T-cell (primary cell): ENCODE measurements at regions not wholly inside any gene's neighbourhood (a gene's known extent, or its start where the extent isn't known, plus 50 kb on each side); places are given as distances from the start of the nearest gene placed in this dataset.

Source experiments
- ATAC-seq, 4 experiments: fragments of 200-7000 bp in 3 of 4; fragments of 150-1000 bp in 1 of 4; cut with Tn5 transposase; replicated peaks in 1 of 4; 1 replicate in 3 of 4; 2 replicates in 1 of 4; pipeline ENCODE4 v1.10.0; 2021; ENCODE audit warnings: moderate library complexity in 3 of 4, mild to moderate bottlenecking in 2 of 4, moderate number of reproducible peaks in 1 of 4
- CTCF ChIA-PET, 2 donors: fragments of 300-600 bp; sonication (Branson Sonifier 250); formaldehyde crosslinking; loops; one replicate each; lab custom pipeline; 2022; ENCODE audit warnings: antibody characterized with exemption in 2 of 2; lab: Charles Lee
- POLR2A ChIA-PET, 2 donors: fragments of 300-600 bp; sonication (Branson Sonifier 250); formaldehyde crosslinking; loops; one replicate each; lab custom pipeline; 2022; ENCODE audit warnings: antibody characterized with exemption in 2 of 2; lab: Charles Lee
- DNase-seq, 35 experiments: peaks; one replicate each; pipeline versions ENCODE4 v3.0.0 to v3.0.0-alpha.2; 2013 to 2023
- H3K27ac ChIP-seq: one replicate; pipeline ENCODE4 v1.5.1; 2013; ENCODE audit warnings: low read length
- H3K27me3 ChIP-seq, 2 experiments: replicated peaks in 1 of 2; 1 replicate in 1 of 2; 2 replicates in 1 of 2; pipeline versions ENCODE4 v1.6.1 to v1.7.0; 2013; ENCODE audit warnings: low read length in 1 of 2, mixed read lengths in 1 of 2; ENCODE audit not compliant: control insufficient read depth in 2 of 2, insufficient read depth in 2 of 2; ENCODE audit errors: extremely low read depth in 1 of 2
- H3K36me3 ChIP-seq, 2 donors: 1 replicate in 1 of 2; 2 replicates in 1 of 2; pipeline versions ENCODE4 v1.6.1 to v1.7.0; 2013; ENCODE audit warnings: low read length in 1 of 2; ENCODE audit not compliant: control insufficient read depth in 2 of 2, insufficient read depth in 1 of 2; ENCODE audit errors: extremely low read depth in 1 of 2
- H3K4me1 ChIP-seq, 2 experiments: 1 replicate in 1 of 2; 2 replicates in 1 of 2; pipeline versions ENCODE4 v1.6.1 to v1.7.0; 2013; ENCODE audit warnings: low read length in 2 of 2, mixed read lengths in 1 of 2; ENCODE audit not compliant: insufficient read depth in 2 of 2, control insufficient read depth in 1 of 2; ENCODE audit errors: extremely low read depth in 1 of 2
- H3K4me3 ChIP-seq, 2 donors: 1 replicate in 1 of 2; 2 replicates in 1 of 2; pipeline versions ENCODE4 v1.5.1 to v1.7.0; 2013; ENCODE audit warnings: mild to moderate bottlenecking in 2 of 2, low read length in 1 of 2, moderate library complexity in 1 of 2; ENCODE audit not compliant: control insufficient read depth in 1 of 2; ENCODE audit errors: extremely low read depth in 1 of 2
- H3K9me3 ChIP-seq: 2 replicates; pipeline ENCODE4 v1.7.0; 2013
- H3K27ac Mint-ChIP-seq, 2 donors: one replicate each; pipeline ENCODE4 v1.8.0; 2020 to 2021; ENCODE audit warnings: mild to moderate bottlenecking in 2 of 2, mixed read lengths in 2 of 2
- H3K27me3 Mint-ChIP-seq, 2 donors: one replicate each; pipeline ENCODE4 v1.8.0; 2021 to 2022; ENCODE audit warnings: mixed read lengths in 2 of 2
- H3K36me3 Mint-ChIP-seq: one replicate; pipeline ENCODE4 v1.8.0; 2021; ENCODE audit warnings: mixed read lengths
- H3K4me1 Mint-ChIP-seq, 3 donors: one replicate each; pipeline ENCODE4 v1.8.0; 2020 to 2022; ENCODE audit warnings: mixed read lengths in 3 of 3, mild to moderate bottlenecking in 1 of 3
- H3K4me3 Mint-ChIP-seq, 3 donors: one replicate each; pipeline ENCODE4 v1.8.0; 2020 to 2022; ENCODE audit warnings: mild to moderate bottlenecking in 3 of 3, mixed read lengths in 3 of 3, moderate library complexity in 3 of 3
- H3K9me3 Mint-ChIP-seq, 3 donors: one replicate each; pipeline ENCODE4 v1.8.0; 2020 to 2022; ENCODE audit warnings: mixed read lengths in 3 of 3
- WGBS: methylation state at CpG from one replicate; pipeline ENCODE4 v1.1.5; 2013; ENCODE audit warnings: missing lambda C conversion rate; ENCODE audit not compliant: insufficient coverage; 5-methylcytosine and 5-hydroxymethylcytosine counted together

DNA sequence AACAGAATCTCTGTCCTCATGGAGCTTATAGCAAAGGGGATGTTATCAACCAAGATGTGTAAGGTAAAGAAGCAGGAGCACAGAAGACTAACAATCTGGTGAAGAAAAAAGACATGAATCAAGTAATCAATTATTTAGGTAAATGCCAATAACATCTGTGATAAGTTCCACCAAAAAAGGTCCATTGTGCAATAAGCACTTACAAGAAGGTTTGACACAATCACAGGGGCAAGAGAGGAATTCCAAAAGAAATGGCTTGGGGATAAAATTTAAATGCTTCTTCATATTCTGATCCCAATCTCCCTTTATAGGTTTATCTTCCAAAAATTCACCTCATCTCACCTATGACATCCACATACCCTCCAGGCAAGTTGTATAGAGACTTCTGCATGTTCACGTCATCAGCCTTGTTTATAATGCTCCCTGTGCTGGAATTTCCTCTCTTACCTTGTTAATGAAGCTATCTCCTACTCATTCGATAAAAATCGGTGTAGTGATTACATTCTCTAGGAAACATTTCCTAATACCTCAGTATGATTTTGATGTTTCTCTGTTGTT lies 53.6 kb upstream of the DPT start:
- no peaks in the 10 kb centered on the region for H3K4me1 Mint-ChIP-seq
- no peaks in the 10 kb centered on the region for H3K27me3 ChIP-seq
- H3K27ac ChIP-seq = no peak overlapping the region
- peaks cover 5 to 26% of the 10 kb centered on the region in 2 donors for H3K27me3 Mint-ChIP-seq
- H3K9me3 ChIP-seq = no peaks in the 10 kb centered on the region
- no peaks in the 10 kb centered on the region for H3K36me3 ChIP-seq
- H3K4me3 ChIP-seq = no peak overlapping the region
- no CpG with 5 or more reads among the region's 3 CpGs for WGBS
- ChIA-PET CTCF (no interaction called here), POLR2A (no interaction called here)
- H3K36me3 Mint-ChIP-seq = no peaks in the 10 kb centered on the region
- no peak overlapping the region for H3K4me3 Mint-ChIP-seq
- H3K4me1 ChIP-seq = no peaks in the 10 kb centered on the region
- H3K27ac Mint-ChIP-seq = no peak overlapping the region
- ATAC-seq = no peak
- H3K9me3 Mint-ChIP-seq = no peaks in the 10 kb centered on the region
- no peak for DNase-seq

GRCh38 chr1:168783458-168784210 lies 54.6 kb upstream of the DPT start:
- Mint-ChIP-seq H3K4me3 (no peak overlapping the region), H3K4me1 (no peaks in the 10 kb centered on the region), H3K27ac (no peak overlapping the region), H3K36me3 (no peaks in the 10 kb centered on the region), H3K9me3 (no peaks in the 10 kb centered on the region), H3K27me3 (peaks cover 5 to 26% of the 10 kb centered on the region in 2 donors)
- no peak overlapping the region for H3K27ac ChIP-seq
- WGBS = 100% methylated on average over 3 of the region's 4 CpGs
- H3K27me3 ChIP-seq = no peaks in the 10 kb centered on the region
- no peak overlapping the region for H3K4me3 ChIP-seq
- ChIA-PET POLR2A (no interaction called here), CTCF (interaction anchor here in 1 of 2 donors (0.6 kb wide), 1 partner anchor 22 kb away, joined by 6 read pairs; no protein-coding TSS in a partner anchor)
- no peaks in the 10 kb centered on the region for H3K9me3 ChIP-seq
- no peak for ATAC-seq
- H3K36me3 ChIP-seq = no peaks in the 10 kb centered on the region
- DNase-seq = no peak
- H3K4me1 ChIP-seq = no peaks in the 10 kb centered on the region

DNA sequence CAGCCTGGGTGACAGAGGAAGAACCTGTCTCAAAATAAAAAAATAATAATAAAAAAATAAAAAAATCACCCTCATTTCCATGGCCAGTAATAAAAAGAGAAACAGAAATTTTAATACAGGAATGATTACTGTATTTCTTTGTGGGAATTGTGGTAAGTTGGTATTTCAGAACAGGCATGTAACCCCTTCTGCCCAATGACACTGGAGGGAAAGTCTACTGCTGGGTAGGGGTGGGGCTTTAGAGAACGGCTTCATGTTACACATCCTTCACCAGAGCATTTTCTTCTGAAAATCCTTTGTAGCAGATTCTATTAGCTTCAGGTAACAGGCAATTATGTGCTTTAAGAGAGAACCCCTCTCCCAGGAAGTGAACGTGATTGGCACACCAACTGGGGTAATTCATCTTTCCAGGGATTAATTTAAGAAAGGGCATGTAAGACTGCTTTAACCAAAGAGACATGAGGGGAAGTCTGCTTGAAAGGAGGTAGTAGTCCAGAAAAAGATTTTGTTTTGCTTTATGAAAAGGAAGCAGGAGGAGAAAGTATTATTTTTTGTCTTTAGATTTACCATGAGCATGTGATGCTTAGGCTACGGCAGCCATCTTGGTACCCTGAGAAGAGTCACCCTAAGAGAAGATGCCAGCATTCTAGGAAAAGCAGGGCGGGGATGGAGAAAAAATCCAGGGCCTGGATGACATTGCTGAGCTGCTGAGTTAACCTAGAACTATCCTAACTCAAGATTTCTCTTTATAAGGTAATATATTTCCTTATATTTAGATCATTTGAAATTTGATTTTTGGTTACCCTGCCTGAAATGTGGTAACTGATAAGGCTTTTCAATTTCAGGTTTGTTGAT lies 57.7 kb upstream of the DPT start:
- Histone ChIP-seq H3K27me3 (no peaks in the 10 kb centered on the region), H3K27ac (no peak overlapping the region), H3K9me3 (no peaks in the 10 kb centered on the region), H3K36me3 (no peaks in the 10 kb centered on the region), H3K4me3 (no peak overlapping the region), H3K4me1 (no peaks in the 10 kb centered on the region)
- Mint-ChIP-seq H3K4me3 (no peak overlapping the region), H3K27ac (no peak overlapping the region), H3K4me1 (no peaks in the 10 kb centered on the region), H3K36me3 (no peaks in the 10 kb centered on the region), H3K27me3 (peaks cover 14 to 22% of the 10 kb centered on the region in 2 donors), H3K9me3 (no peaks in the 10 kb centered on the region)
- WGBS = 100% methylated on average over 1 of the region's 4 CpGs
- no peak for DNase-seq
- POLR2A ChIA-PET = no interaction called here
- no peak for ATAC-seq
- CTCF ChIA-PET = no interaction called here

GRCh38 chr1:168788258-168788657 lies 59.3 kb upstream of the DPT start:
- POLR2A ChIA-PET = no interaction called here
- Mint-ChIP-seq H3K36me3 (no peaks in the 10 kb centered on the region), H3K27me3 (peaks cover 14 to 23% of the 10 kb centered on the region in 2 donors), H3K4me3 (no peak overlapping the region), H3K4me1 (no peaks in the 10 kb centered on the region), H3K9me3 (no peaks in the 10 kb centered on the region), H3K27ac (no peak overlapping the region)
- DNase-seq (no peak), ATAC-seq (no peak)
- H3K4me1 ChIP-seq = no peaks in the 10 kb centered on the region
- no peak overlapping the region for H3K4me3 ChIP-seq
- no peaks in the 10 kb centered on the region for H3K27me3 ChIP-seq
- WGBS = no CpG with 5 or more reads among the region's 1 CpG
- no peak overlapping the region for H3K27ac ChIP-seq
- H3K9me3 ChIP-seq = no peaks in the 10 kb centered on the region
- CTCF ChIA-PET = no interaction called here
- no peaks in the 10 kb centered on the region for H3K36me3 ChIP-seq

DNA sequence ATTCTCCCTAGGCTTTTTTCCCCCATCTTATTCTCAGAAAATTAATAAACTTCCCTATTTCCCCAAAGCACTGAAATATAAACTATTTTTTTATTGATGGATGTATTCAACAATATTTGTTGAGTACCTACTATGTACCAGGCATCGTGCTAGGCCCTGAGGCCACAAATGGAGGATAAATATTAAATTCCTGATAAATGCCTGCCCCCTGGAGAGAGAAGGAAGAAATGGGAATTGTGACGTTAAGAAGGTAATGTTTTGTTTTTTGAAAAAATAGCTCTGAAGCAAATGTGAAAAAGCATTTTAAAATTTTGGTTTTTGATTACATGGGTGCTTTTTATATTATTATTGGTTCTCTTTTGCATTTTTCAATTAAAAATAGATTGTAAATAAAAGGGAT lies 60.5 kb upstream of the DPT start:
- H3K9me3 ChIP-seq = no peaks in the 10 kb centered on the region
- POLR2A ChIA-PET = no interaction called here

DNA sequence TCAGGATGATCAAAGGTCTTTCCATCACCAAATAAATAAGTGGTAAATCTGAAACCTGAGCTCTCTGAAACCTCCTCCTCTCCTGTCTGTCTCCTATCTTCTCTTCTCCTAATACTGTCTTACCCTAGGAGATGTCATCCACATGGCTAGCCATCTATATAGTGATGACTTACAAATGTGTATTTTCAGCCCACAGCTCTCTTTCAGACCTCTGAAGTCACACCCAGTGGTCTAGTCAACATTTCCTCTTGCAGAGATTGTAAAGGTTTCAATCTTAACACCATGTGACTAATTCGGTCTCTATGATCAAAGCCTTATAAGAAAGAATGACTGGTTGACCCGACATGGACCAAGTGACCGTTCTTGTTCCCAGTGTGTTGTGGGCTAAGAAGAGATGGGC lies 63.1 kb upstream of the DPT start:
- peaks cover 0 to 4% (median 0%) of the 10 kb centered on the region in 3 donors for H3K9me3 Mint-ChIP-seq
- no peak overlapping the region for H3K27ac Mint-ChIP-seq
- Histone ChIP-seq H3K4me1 (no peaks in the 10 kb centered on the region), H3K27me3 (peaks cover 0 to 8% of the 10 kb centered on the region in 2 experiments), H3K27ac (no peak overlapping the region), H3K9me3 (no peaks in the 10 kb centered on the region), H3K4me3 (no peak overlapping the region), H3K36me3 (no peaks in the 10 kb centered on the region)
- no peaks in the 10 kb centered on the region for H3K4me1 Mint-ChIP-seq
- WGBS = no CpG with 5 or more reads among the region's 3 CpGs
- H3K27me3 Mint-ChIP-seq = peaks cover 9 to 17% of the 10 kb centered on the region in 2 donors
- H3K4me3 Mint-ChIP-seq = no peak overlapping the region
- ATAC-seq (no peak), DNase-seq (no peak)
- CTCF ChIA-PET = no interaction called here
- H3K36me3 Mint-ChIP-seq = no peaks in the 10 kb centered on the region
- POLR2A ChIA-PET = no interaction called here

More for the DNA sequence above, 60.5 kb upstream of the DPT start:
- Mint-ChIP-seq H3K36me3 (no peaks in the 10 kb centered on the region), H3K4me3 (no peak overlapping the region), H3K4me1 (no peaks in the 10 kb centered on the region), H3K27ac (no peak overlapping the region), H3K9me3 (peaks cover 0 to under 1% (median 0%) of the 10 kb centered on the region in 3 donors), H3K27me3 (peaks cover 12 to 22% of the 10 kb centered on the region in 2 donors)
- H3K36me3 ChIP-seq = no peaks in the 10 kb centered on the region
- CTCF ChIA-PET = no interaction called here
- no peak overlapping the region for H3K27ac ChIP-seq
- 92% methylated on average over 2 of the region's 2 CpGs for WGBS
- no peak for DNase-seq
- H3K4me1 ChIP-seq = no peaks in the 10 kb centered on the region
- no peak overlapping the region for H3K4me3 ChIP-seq
- no peak for ATAC-seq
- no peaks in the 10 kb centered on the region for H3K27me3 ChIP-seq
